Testis (tissue), 2 donors: ENCODE measurements at regions not wholly inside any gene's neighbourhood (a gene's known extent, or its start where the extent isn't known, plus 50 kb on each side); places are given as distances from the start of the nearest gene placed in this dataset.

Experiments used
- POLR2A ChIP-seq: fragments of 450-650 bp; IDR thresholded peaks from one replicate; pipeline ENCODE4 v1.6.1; 2017; ENCODE audit warnings: antibody characterized with exemption, mild to moderate bottlenecking, moderate library complexity
- TF ChIP-seq, protein P1 (sequence below), 3 experiments: fragments of 450-650 bp in 2 of 3; fragments of 200-600 bp in 1 of 3; sonication (generic) in 1 of 3; IDR thresholded peaks; one replicate each; pipeline ENCODE4 v1.5.1; 2016 to 2019; ENCODE audit warnings: antibody characterized with exemption in 3 of 3, mild to moderate bottlenecking in 2 of 3, moderate library complexity in 1 of 3

DNA sequence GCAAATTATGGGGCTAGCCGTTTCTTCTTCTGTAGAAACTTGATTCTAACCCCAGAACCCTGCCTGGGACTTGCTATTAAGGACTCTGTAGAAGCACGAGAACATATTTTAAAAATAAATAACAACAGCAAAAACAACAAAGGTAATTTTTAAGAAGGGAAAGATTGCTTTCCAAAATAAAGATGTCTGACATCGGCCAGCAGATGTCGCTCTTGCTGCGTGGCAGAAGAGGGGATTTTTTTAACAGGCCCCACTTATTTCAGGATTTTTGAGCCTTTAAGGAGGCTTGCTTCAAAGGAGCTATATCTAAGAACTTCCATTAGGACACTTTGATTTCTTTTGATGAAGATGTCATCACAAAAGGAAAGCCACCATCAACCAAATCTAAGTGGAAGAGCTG, 62.8 kb upstream of the EGFL6 start:
- TF ChIP-seq, protein P1, sequence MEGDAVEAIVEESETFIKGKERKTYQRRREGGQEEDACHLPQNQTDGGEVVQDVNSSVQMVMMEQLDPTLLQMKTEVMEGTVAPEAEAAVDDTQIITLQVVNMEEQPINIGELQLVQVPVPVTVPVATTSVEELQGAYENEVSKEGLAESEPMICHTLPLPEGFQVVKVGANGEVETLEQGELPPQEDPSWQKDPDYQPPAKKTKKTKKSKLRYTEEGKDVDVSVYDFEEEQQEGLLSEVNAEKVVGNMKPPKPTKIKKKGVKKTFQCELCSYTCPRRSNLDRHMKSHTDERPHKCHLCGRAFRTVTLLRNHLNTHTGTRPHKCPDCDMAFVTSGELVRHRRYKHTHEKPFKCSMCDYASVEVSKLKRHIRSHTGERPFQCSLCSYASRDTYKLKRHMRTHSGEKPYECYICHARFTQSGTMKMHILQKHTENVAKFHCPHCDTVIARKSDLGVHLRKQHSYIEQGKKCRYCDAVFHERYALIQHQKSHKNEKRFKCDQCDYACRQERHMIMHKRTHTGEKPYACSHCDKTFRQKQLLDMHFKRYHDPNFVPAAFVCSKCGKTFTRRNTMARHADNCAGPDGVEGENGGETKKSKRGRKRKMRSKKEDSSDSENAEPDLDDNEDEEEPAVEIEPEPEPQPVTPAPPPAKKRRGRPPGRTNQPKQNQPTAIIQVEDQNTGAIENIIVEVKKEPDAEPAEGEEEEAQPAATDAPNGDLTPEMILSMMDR (IDR thresholded peaks at IDR 0.05), result peak; percentile 63 to 77 (median 70)
- no peak for TF ChIP-seq POLR2A
